Ishikawa (cell line): ENCODE measurements at regions not wholly inside any gene's neighbourhood (a gene's known extent, or its start where the extent isn't known, plus 50 kb on each side); places are given as distances from the start of the nearest gene placed in this dataset.

Experiments used
- EP300 ChIP-seq: IDR thresholded peaks from 2 replicates; pipeline ENCODE4 v1.6.1; 2012; ENCODE audit warnings: borderline replicate concordance
- REST ChIP-seq: IDR thresholded peaks from 2 replicates; pipeline ENCODE4 v1.6.1; 2012; ENCODE audit warnings: low read depth, mild to moderate bottlenecking
- TAF1 ChIP-seq: IDR thresholded peaks from 2 replicates; pipeline ENCODE4 v1.6.1; 2012; ENCODE audit warnings: low read depth, mild to moderate bottlenecking
- TCF12 ChIP-seq: IDR thresholded peaks from 2 replicates; pipeline ENCODE4 v1.6.1; 2012; ENCODE audit warnings: low read depth
- ZBTB7A ChIP-seq: IDR thresholded peaks from 2 replicates; pipeline ENCODE4 v1.6.1; 2012; ENCODE audit warnings: low read depth
- TF ChIP-seq, protein P1 (sequence below): IDR thresholded peaks from 2 replicates; pipeline ENCODE4 v1.6.1; 2012

DNA sequence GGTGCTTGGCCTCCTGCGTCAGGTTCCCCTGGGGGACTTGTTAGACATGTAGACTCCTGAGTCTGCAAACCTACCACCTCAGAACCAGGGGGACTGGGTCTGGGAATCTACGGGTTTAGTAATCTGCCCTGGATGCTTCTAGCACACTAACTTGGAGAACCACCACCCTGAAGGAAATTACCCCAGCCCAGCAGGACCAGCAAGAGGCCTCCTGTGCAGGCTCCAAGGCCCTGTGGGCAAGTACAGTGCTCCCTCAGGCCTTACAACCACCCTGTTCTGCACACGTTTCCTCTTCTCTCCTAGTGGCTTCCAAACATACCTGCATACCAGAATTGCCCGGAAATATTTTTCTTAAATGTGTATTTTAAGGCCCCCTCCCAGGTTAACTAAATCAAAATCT lies 423.0 kb downstream of the FUT8 start:
- no peak for TF ChIP-seq TCF12
- no peak for TF ChIP-seq EP300
- TF ChIP-seq REST: no peak
- no peak for TF ChIP-seq ZBTB7A
- TF ChIP-seq, protein P1, sequence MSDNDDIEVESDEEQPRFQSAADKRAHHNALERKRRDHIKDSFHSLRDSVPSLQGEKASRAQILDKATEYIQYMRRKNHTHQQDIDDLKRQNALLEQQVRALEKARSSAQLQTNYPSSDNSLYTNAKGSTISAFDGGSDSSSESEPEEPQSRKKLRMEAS: no peak
- no peak for TF ChIP-seq TAF1
